Panc1 (cell line): ENCODE measurements at regions not wholly inside any gene's neighbourhood (a gene's known extent, or its start where the extent isn't known, plus 50 kb on each side); places are given as distances from the start of the nearest gene placed in this dataset.

ENCODE experiments used
- ATAC-seq: fragments of 200-7000 bp; cut with Tn5 transposase; 2 replicates; pipeline ENCODE4 v1.9.1; 2020; ENCODE audit warnings: mild to moderate bottlenecking, moderate library complexity
- BruUV-seq: library from RNA; stranded (reverse); fragments of 400-500 nt; replicated peaks from 2 replicates; lab custom pipeline; 2021; lab: Mats Ljungman, UMichigan
- CTCF ChIA-PET: fragments of 300-600 bp; sonication (Branson Sonifier 250); formaldehyde crosslinking; loops from one replicate; lab custom pipeline; 2022; ENCODE audit warnings: antibody characterized with exemption; lab: Charles Lee
- POLR2A ChIA-PET: fragments of 300-600 bp; sonication (Branson Sonifier 250); formaldehyde crosslinking; loops from one replicate; lab custom pipeline; 2022; ENCODE audit warnings: antibody characterized with exemption; lab: Charles Lee
- DNase-seq: peaks from one replicate; pipeline ENCODE4 v3.0.0-alpha.2; 2010; ENCODE audit warnings: low read depth, low spot score
- H3K27ac ChIP-seq: 2 replicates; pipeline ENCODE4 v1.5.1; 2011; ENCODE audit warnings: mild to moderate bottlenecking, low read length, inconsistent platforms
- H3K27me3 ChIP-seq: fragments of 200-500 bp; sonication (Bioruptor generic); 2 replicates; pipeline ENCODE4 v1.6.0; 2014; ENCODE audit warnings: low read length, inconsistent platforms; ENCODE audit not compliant: control insufficient read depth, insufficient read depth
- H3K36me3 ChIP-seq: fragments of 200-500 bp; sonication (Bioruptor generic); 2 replicates; pipeline ENCODE4 v1.5.1; 2014; ENCODE audit warnings: inconsistent platforms, mild to moderate bottlenecking, low read length, moderate library complexity; ENCODE audit not compliant: control insufficient read depth, insufficient read depth
- H3K4me1 ChIP-seq: 2 replicates; pipeline ENCODE4 v1.5.1; 2011; ENCODE audit warnings: inconsistent platforms, mild to moderate bottlenecking, low read length, moderate library complexity; ENCODE audit not compliant: control insufficient read depth, insufficient read depth
- H3K4me3 ChIP-seq, 2 experiments: 2 replicates each; pipeline ENCODE4 v1.5.1; 2011 to 2012; ENCODE audit warnings: low read depth in 2 of 2, low read length in 2 of 2, mild to moderate bottlenecking in 2 of 2, inconsistent platforms in 1 of 2, moderate library complexity in 1 of 2
- H3K9me3 ChIP-seq: fragments of 200-500 bp; sonication (Bioruptor generic); 2 replicates; pipeline ENCODE4 v1.5.1; 2014; ENCODE audit warnings: low read depth, mild to moderate bottlenecking, inconsistent platforms, low read length, moderate library complexity; ENCODE audit not compliant: control insufficient read depth, insufficient read depth
- CTCF ChIP-seq: fragments of 450-650 bp; IDR thresholded peaks from 2 replicates; pipeline ENCODE4 v1.5.1; 2017; ENCODE audit warnings: mild to moderate bottlenecking
- POLR2AphosphoS5 ChIP-seq: IDR thresholded peaks from 2 replicates; pipeline ENCODE4 v1.6.1; 2012; ENCODE audit warnings: mild to moderate bottlenecking, low read depth, low read length, moderate library complexity
- SIN3A ChIP-seq: IDR thresholded peaks from 2 replicates; pipeline ENCODE4 v1.6.1; 2012; ENCODE audit warnings: low read depth, mild to moderate bottlenecking, low read length, moderate library complexity, borderline replicate concordance; ENCODE audit not compliant: insufficient read depth
- TCF7L2 ChIP-seq: IDR thresholded peaks from 2 replicates; pipeline ENCODE4 v1.6.1; 2011; ENCODE audit warnings: mild to moderate bottlenecking, low read depth, low read length, inconsistent platforms
- in situ Hi-C: cut with HindIII; loops from 2 replicates; pipeline ENCODE4 v1.10.0; 2016; ENCODE audit warnings: low sequenced_read_pairs, low pct_unique_long_range_greater_than_20kb
- intact Hi-C: fragments of 100-400 bp; cut with micrococcal nuclease; formaldehyde crosslinking; loops from one replicate; pipeline ENCODE4 v1.10.0; 2022; ENCODE audit not compliant: unreplicated experiment
- TF ChIP-seq, protein P1 (sequence below), 2 experiments: IDR thresholded peaks; 2 replicates each; pipeline ENCODE4 v1.6.1; 2011 to 2012; ENCODE audit warnings: low read depth in 2 of 2, control low read depth in 1 of 2, low read length in 1 of 2, mild to moderate bottlenecking in 1 of 2, moderate library complexity in 1 of 2; ENCODE audit not compliant: insufficient read depth in 1 of 2

DNA sequence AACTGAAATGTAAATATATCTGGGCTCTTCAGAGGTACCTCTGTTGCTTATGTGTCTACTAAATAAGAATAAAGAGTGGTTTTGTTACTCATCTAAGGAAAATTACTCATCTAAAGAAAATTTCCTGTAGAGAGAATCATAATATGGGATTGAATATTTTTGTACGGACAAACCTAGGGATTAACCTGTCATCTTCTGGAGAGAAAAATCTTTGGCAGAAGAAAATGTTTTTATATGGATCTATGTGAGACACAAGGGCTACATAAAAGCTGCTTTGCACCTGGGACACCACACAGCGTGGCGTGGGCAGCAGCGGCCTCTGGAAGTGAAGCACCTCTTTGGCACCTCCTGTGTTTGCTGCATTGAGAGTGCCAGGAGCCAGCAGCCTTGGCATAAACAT is 242.9 kb upstream of the DACH1 start:
- in situ Hi-C loops = no loop called here
- Histone ChIP-seq H3K27me3 (no peaks in the 10 kb centered on the region), H3K9me3 (no peaks in the 10 kb centered on the region), H3K36me3 (no peaks in the 10 kb centered on the region), H3K4me3 (no peak overlapping the region), H3K27ac (no peak overlapping the region), H3K4me1 (no peaks in the 10 kb centered on the region)
- BruUV-seq = no TSS peak
- ChIA-PET POLR2A (no interaction called here), CTCF (no interaction called here)
- TF ChIP-seq TCF7L2 (no peak), SIN3A (no peak), POLR2AphosphoS5 (no peak), CTCF (no peak)
- TF ChIP-seq, protein P1, sequence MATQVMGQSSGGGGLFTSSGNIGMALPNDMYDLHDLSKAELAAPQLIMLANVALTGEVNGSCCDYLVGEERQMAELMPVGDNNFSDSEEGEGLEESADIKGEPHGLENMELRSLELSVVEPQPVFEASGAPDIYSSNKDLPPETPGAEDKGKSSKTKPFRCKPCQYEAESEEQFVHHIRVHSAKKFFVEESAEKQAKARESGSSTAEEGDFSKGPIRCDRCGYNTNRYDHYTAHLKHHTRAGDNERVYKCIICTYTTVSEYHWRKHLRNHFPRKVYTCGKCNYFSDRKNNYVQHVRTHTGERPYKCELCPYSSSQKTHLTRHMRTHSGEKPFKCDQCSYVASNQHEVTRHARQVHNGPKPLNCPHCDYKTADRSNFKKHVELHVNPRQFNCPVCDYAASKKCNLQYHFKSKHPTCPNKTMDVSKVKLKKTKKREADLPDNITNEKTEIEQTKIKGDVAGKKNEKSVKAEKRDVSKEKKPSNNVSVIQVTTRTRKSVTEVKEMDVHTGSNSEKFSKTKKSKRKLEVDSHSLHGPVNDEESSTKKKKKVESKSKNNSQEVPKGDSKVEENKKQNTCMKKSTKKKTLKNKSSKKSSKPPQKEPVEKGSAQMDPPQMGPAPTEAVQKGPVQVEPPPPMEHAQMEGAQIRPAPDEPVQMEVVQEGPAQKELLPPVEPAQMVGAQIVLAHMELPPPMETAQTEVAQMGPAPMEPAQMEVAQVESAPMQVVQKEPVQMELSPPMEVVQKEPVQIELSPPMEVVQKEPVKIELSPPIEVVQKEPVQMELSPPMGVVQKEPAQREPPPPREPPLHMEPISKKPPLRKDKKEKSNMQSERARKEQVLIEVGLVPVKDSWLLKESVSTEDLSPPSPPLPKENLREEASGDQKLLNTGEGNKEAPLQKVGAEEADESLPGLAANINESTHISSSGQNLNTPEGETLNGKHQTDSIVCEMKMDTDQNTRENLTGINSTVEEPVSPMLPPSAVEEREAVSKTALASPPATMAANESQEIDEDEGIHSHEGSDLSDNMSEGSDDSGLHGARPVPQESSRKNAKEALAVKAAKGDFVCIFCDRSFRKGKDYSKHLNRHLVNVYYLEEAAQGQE (IDR thresholded peaks at IDR 0.05; ENCODE audit: insufficient read depth in 1 of 2, low read depth in 2 of 2, low read length in 1 of 2) = no peak
- intact Hi-C loops = no loop called here
- no peak for DNase-seq
- no peak for ATAC-seq

DNA sequence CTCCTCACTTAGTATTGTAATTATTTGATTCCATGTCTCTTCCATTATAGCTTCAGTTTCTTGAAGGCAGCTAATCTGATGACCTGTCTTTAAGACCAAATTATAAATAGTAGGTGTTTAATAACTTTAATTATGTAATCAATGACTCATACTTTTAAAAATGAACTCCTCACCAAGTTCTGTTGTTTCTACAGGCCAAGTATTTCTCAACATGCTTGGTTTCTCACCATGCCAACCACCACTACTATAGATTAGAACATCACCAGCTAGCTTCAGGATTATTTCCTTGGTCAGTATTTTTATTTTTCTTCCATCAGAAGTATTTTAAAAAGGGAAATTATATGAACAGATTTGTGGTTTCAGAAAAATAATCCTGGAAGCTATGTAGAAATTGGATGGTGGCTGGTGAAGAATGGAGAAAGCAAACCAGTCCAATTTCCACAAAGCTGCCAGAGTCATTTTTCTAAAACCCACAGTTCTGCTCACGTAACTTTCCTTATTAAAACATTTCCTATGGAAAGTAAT is 237.7 kb upstream of the DACH1 start:
- no peaks in the 10 kb centered on the region for H3K4me1 ChIP-seq
- H3K9me3 ChIP-seq = no peaks in the 10 kb centered on the region
- ChIA-PET POLR2A (no interaction called here), CTCF (no interaction called here)
- H3K4me3 ChIP-seq = no peak overlapping the region
- intact Hi-C loops = no loop called here
- in situ Hi-C loops = no loop called here
- H3K27me3 ChIP-seq = no peaks in the 10 kb centered on the region
- no peak for DNase-seq
- no TSS peak for BruUV-seq
- no peak overlapping the region for H3K27ac ChIP-seq
- H3K36me3 ChIP-seq = no peaks in the 10 kb centered on the region
- TF ChIP-seq CTCF = no peak
- no peak for TF ChIP-seq POLR2AphosphoS5
- no peak for TF ChIP-seq TCF7L2
- TF ChIP-seq SIN3A = no peak
- TF ChIP-seq, protein P1 (IDR thresholded peaks at IDR 0.05; ENCODE audit: insufficient read depth in 1 of 2, low read depth in 2 of 2, low read length in 1 of 2) = no peak
- no peak for ATAC-seq
